ENCODE measurements at regions not wholly inside any gene's neighbourhood (a gene's known extent, or its start where the extent isn't known, plus 50 kb on each side); places are given as distances from the start of the nearest gene placed in this dataset.

GRCh38 chrX:107562482-107562881, 65.8 kb upstream of the PRPS1 start:
- TF ChIP-seq CREB1 (IDR thresholded peaks at IDR 0.05; ENCODE audit: low read depth) (no peak), TAF1 (IDR thresholded peaks at IDR 0.05; ENCODE audit: low read depth) (no peak), ZBTB7A (IDR thresholded peaks at IDR 0.05; ENCODE audit: low read depth) (no peak), EP300 (IDR thresholded peaks at IDR 0.05; ENCODE audit: borderline replicate concordance) (no peak), TCF12 (IDR thresholded peaks at IDR 0.05; ENCODE audit: low read depth) (no peak), TEAD4 (IDR thresholded peaks at IDR 0.05) (no peak), USF1 (IDR thresholded peaks at IDR 0.05) (no peak), CEBPB (IDR thresholded peaks at IDR 0.05) (no peak), RAD21 (IDR thresholded peaks at IDR 0.05; ENCODE audit: low read depth) (no peak), REST (IDR thresholded peaks at IDR 0.05; ENCODE audit: low read depth) (no peak), EGR1 (IDR thresholded peaks at IDR 0.05) (no peak), NFIC (IDR thresholded peaks at IDR 0.05) (no peak), YY1 (IDR thresholded peaks at IDR 0.05; ENCODE audit: low read depth) (no peak), FOXM1 (IDR thresholded peaks at IDR 0.05; ENCODE audit: borderline replicate concordance, low read depth) (no peak), MAX (IDR thresholded peaks at IDR 0.05) (no peak)

GRCh38 chrX:107563824-107564223, 64.5 kb upstream of the PRPS1 start:
- TF ChIP-seq YY1 (IDR thresholded peaks at IDR 0.05; ENCODE audit: low read depth) (no peak), CREB1 (IDR thresholded peaks at IDR 0.05; ENCODE audit: low read depth) (no peak), USF1 (IDR thresholded peaks at IDR 0.05) (no peak), NFIC (IDR thresholded peaks at IDR 0.05) (no peak)

- TF ChIP-seq MAX (IDR thresholded peaks at IDR 0.05) = no peak
- TF ChIP-seq EGR1 (IDR thresholded peaks at IDR 0.05) = no peak
- no peak for TF ChIP-seq USF1 (IDR thresholded peaks at IDR 0.05)
- no peak for TF ChIP-seq RAD21 (IDR thresholded peaks at IDR 0.05; ENCODE audit: low read depth)
- TF ChIP-seq REST (IDR thresholded peaks at IDR 0.05; ENCODE audit: low read depth) = no peak
- TF ChIP-seq CEBPB (IDR thresholded peaks at IDR 0.05) = no peak
- no peak for TF ChIP-seq CREB1 (IDR thresholded peaks at IDR 0.05; ENCODE audit: low read depth)
- TF ChIP-seq YY1 (IDR thresholded peaks at IDR 0.05; ENCODE audit: low read depth) = no peak
- no peak for TF ChIP-seq TAF1 (IDR thresholded peaks at IDR 0.05; ENCODE audit: low read depth)
- TF ChIP-seq ZBTB7A (IDR thresholded peaks at IDR 0.05; ENCODE audit: low read depth) = no peak
- no peak for TF ChIP-seq EP300 (IDR thresholded peaks at IDR 0.05; ENCODE audit: borderline replicate concordance)
These were observed 63.3 kb upstream of the PRPS1 start for GRCh38 chrX:107565015-107565414.

- TF ChIP-seq REST (IDR thresholded peaks at IDR 0.05; ENCODE audit: low read depth) (no peak), CREB1 (IDR thresholded peaks at IDR 0.05; ENCODE audit: low read depth) (0 out of 2 replicates have a peak, but pooled peaks have one; percentile 15), ZBTB7A (IDR thresholded peaks at IDR 0.05; ENCODE audit: low read depth) (no peak), USF1 (IDR thresholded peaks at IDR 0.05) (no peak), YY1 (IDR thresholded peaks at IDR 0.05; ENCODE audit: low read depth) (no peak), EGR1 (IDR thresholded peaks at IDR 0.05) (no peak)
These were observed 62.2 kb upstream of the PRPS1 start for GRCh38 chrX:107565931-107566603.

Data from Ishikawa (cell line).